ACC112 (cell line): ENCODE measurements at regions not wholly inside any gene's neighbourhood (a gene's known extent, or its start where the extent isn't known, plus 50 kb on each side); places are given as distances from the start of the nearest gene placed in this dataset.
"Not testable (repeated sequence)": the region's sequence is repeated elsewhere in the genome, so short reads cannot be mapped to it uniquely, and the experiment has no call there.

ENCODE experiments used
- H2AFZ ChIP-seq: fragments of 200-600 bp; sonication (generic); one replicate; pipeline ENCODE4 v1.6.0; 2017; ENCODE audit warnings: antibody characterized with exemption, low read length; ENCODE audit not compliant: unreplicated experiment
- H3K27ac ChIP-seq: fragments of 200-600 bp; sonication (generic); 2 replicates; pipeline ENCODE4 v1.5.1; 2014; ENCODE audit warnings: low read depth, mild to moderate bottlenecking, antibody characterized with exemption, low read length, moderate library complexity
- H3K27me3 ChIP-seq: fragments of 200-600 bp; sonication (generic); 2 replicates; pipeline ENCODE4 v1.6.1; 2014; ENCODE audit warnings: mild to moderate bottlenecking, antibody characterized with exemption, low read length, moderate library complexity, mixed read lengths; ENCODE audit not compliant: insufficient read depth
- H3K36me3 ChIP-seq: fragments of 200-600 bp; sonication (generic); 2 replicates; pipeline ENCODE4 v1.6.1; 2016; ENCODE audit warnings: mild to moderate bottlenecking, antibody characterized with exemption, low read length, moderate library complexity, mixed read lengths; ENCODE audit not compliant: insufficient read depth
- H3K4me1 ChIP-seq: fragments of 200-600 bp; sonication (generic); one replicate; pipeline ENCODE4 v1.6.1; 2016; ENCODE audit warnings: low read length, mixed read lengths; ENCODE audit not compliant: insufficient read depth, unreplicated experiment, control insufficient read depth
- H3K4me3 ChIP-seq: fragments of 200-600 bp; sonication (generic); 2 replicates; pipeline ENCODE4 v1.5.1; 2014; ENCODE audit warnings: mild to moderate bottlenecking, low read depth, low read length
- H3K79me2 ChIP-seq: fragments of 200-600 bp; sonication (generic); one replicate; pipeline ENCODE4 v1.6.0; 2016; ENCODE audit warnings: low read length; ENCODE audit not compliant: control insufficient read depth, unreplicated experiment, insufficient read depth

GRCh38 chr7:32762925-32763293 lies 128.7 kb downstream of the KBTBD2 start:
- H2AFZ ChIP-seq: no peak overlapping the region
- H3K79me2 ChIP-seq: no peaks in the 10 kb centered on the region
- H3K27ac ChIP-seq: no peak overlapping the region
- no peaks in the 10 kb centered on the region for H3K27me3 ChIP-seq
- H3K4me3 ChIP-seq: no peak overlapping the region
- no peaks in the 10 kb centered on the region for H3K36me3 ChIP-seq
- H3K4me1 ChIP-seq: no peaks in the 10 kb centered on the region

- H3K79me2 ChIP-seq, H3K36me3 ChIP-seq, H3K4me1 ChIP-seq, H3K27me3 ChIP-seq, H3K4me3 ChIP-seq, H3K27ac ChIP-seq, H2AFZ ChIP-seq: not testable (repeated sequence)
Observed at GRCh38 chr7:32762206-32762924, 129.2 kb downstream of the KBTBD2 start.

- Histone ChIP-seq H3K27me3 (no peaks in the 10 kb centered on the region), H2AFZ (no peak overlapping the region), H3K79me2 (no peaks in the 10 kb centered on the region), H3K4me3 (no peak overlapping the region), H3K36me3 (no peaks in the 10 kb centered on the region), H3K27ac (no peak overlapping the region), H3K4me1 (no peaks in the 10 kb centered on the region)
Observed at GRCh38 chr7:32761451-32762205, 129.9 kb downstream of the KBTBD2 start.

GRCh38 chr7:32760755-32761154 lies 130.8 kb downstream of the KBTBD2 start:
- not testable (repeated sequence) for H3K27me3 ChIP-seq, H3K36me3 ChIP-seq, H3K4me1 ChIP-seq, H3K4me3 ChIP-seq, H3K79me2 ChIP-seq, H2AFZ ChIP-seq, H3K27ac ChIP-seq

- H2AFZ ChIP-seq, H3K4me3 ChIP-seq, H3K27ac ChIP-seq, H3K4me1 ChIP-seq, H3K36me3 ChIP-seq, H3K27me3 ChIP-seq, H3K79me2 ChIP-seq: not testable (repeated sequence)
Observed at GRCh38 chr7:32759859-32760258, 131.7 kb downstream of the KBTBD2 start.

GRCh38 chr7:32753872-32754271 lies 137.7 kb downstream of the KBTBD2 start:
- not testable (repeated sequence) for H3K27ac ChIP-seq, H3K36me3 ChIP-seq, H3K27me3 ChIP-seq, H3K4me1 ChIP-seq, H3K4me3 ChIP-seq, H2AFZ ChIP-seq, H3K79me2 ChIP-seq

GRCh38 chr7:32748337-32748736 lies 143.2 kb downstream of the KBTBD2 start:
- H3K4me1 ChIP-seq, H3K36me3 ChIP-seq, H2AFZ ChIP-seq, H3K27me3 ChIP-seq, H3K27ac ChIP-seq, H3K79me2 ChIP-seq, H3K4me3 ChIP-seq: not testable (repeated sequence)

GRCh38 chr7:32747443-32748148 lies 144.0 kb downstream of the KBTBD2 start:
- not testable (repeated sequence) for H3K4me1 ChIP-seq, H2AFZ ChIP-seq, H3K36me3 ChIP-seq, H3K79me2 ChIP-seq, H3K27ac ChIP-seq, H3K4me3 ChIP-seq, H3K27me3 ChIP-seq

GRCh38 chr7:32741853-32742476 lies 149.6 kb downstream of the KBTBD2 start:
- H3K27me3 ChIP-seq, H3K36me3 ChIP-seq, H3K79me2 ChIP-seq, H3K4me1 ChIP-seq, H3K27ac ChIP-seq, H2AFZ ChIP-seq, H3K4me3 ChIP-seq: not testable (repeated sequence)

GRCh38 chr7:32739749-32740148 lies 151.8 kb downstream of the KBTBD2 start:
- H3K4me1 ChIP-seq, H3K27ac ChIP-seq, H3K27me3 ChIP-seq, H2AFZ ChIP-seq, H3K4me3 ChIP-seq, H3K36me3 ChIP-seq, H3K79me2 ChIP-seq: not testable (repeated sequence)
